GM06990 (cell line): ENCODE measurements at regions not wholly inside any gene's neighbourhood (a gene's known extent, or its start where the extent isn't known, plus 50 kb on each side); places are given as distances from the start of the nearest gene placed in this dataset.

Experiments used
- DNase-seq: peaks from one replicate; pipeline ENCODE4 v3.0.0-alpha.2; 2011; ENCODE audit not compliant: insufficient read length; ENCODE audit errors: extremely low read depth
- H3K27me3 ChIP-seq: replicated peaks from 2 replicates; pipeline ENCODE4 v1.6.0; 2011; ENCODE audit warnings: low read length; ENCODE audit not compliant: control insufficient read depth, insufficient read depth
- H3K36me3 ChIP-seq: 2 replicates; pipeline ENCODE4 v1.5.1; 2011; ENCODE audit warnings: low read length; ENCODE audit not compliant: control insufficient read depth, insufficient read depth
- H3K4me3 ChIP-seq: replicated peaks from 2 replicates; pipeline ENCODE4 v1.5.1; 2011; ENCODE audit warnings: low read depth, mild to moderate bottlenecking, control low read depth, low read length
- CTCF ChIP-seq: IDR thresholded peaks from 2 replicates; pipeline ENCODE4 v1.5.1; 2011; ENCODE audit warnings: low read length, control low read depth, mild to moderate bottlenecking, inconsistent platforms; ENCODE audit not compliant: insufficient read depth, poor library complexity, severe bottlenecking

GRCh38 chr4:82219346-82219745 is 154.4 kb downstream of the HNRNPD start:
- no peaks in the 10 kb centered on the region for H3K27me3 ChIP-seq
- no peaks in the 10 kb centered on the region for H3K36me3 ChIP-seq
- no peak overlapping the region for H3K4me3 ChIP-seq
- no peak for DNase-seq
- no peak for TF ChIP-seq CTCF

DNA sequence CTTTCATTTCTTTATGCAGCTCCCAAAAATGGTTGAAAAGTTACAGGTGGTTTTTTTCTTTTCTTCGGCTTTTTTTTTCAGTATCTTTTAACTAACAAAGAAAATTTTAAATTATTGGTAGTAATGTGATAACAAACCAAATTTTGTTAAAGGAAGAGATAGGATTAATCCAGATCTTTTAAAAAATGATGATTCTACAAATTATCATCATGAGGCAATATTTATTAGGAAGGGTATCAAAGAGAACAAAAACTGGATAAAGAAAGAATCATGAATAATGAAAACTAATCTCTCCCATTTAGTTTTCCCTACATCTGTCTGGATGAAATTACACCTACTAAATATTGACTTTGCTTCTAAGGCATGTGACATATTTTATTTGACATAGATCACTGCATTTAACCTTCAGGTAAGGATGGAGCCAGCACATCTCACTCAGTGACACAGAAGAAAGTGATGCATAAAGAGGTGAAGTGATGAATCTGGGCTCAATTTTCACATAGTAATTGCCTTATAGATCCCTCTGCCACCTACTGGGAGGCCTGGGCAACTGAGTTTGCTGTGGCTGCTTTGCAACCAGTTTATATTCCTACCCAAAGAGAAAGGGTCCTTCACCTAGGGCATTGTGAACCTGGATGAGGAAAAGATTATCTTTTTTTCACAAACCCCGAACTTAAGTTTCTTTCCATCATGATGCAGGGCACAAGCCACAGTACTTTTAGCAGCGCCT is 155.6 kb downstream of the HNRNPD start:
- Histone ChIP-seq H3K36me3 (no peaks in the 10 kb centered on the region), H3K27me3 (no peaks in the 10 kb centered on the region), H3K4me3 (no peak overlapping the region)
- DNase-seq: no peak
- TF ChIP-seq CTCF: peak; percentile 36

DNA sequence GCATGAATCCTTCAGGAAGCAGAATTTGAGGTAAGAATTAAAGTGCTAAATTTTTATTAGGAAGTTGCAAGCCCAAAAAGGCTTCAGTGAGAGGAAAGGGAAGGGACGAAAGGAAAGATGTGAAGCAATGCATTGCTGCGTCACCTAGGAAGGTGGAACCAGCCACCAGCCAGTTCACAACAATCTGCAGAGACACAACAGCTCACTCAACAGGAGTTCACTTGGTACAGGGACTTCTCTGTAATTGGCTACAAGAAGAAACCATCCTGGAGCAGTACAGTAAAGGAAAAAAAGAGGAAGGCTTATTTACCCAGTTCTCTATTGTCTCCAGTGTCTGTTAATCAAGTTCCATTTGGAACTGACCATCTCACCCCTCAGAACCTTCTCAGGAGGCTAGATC is 157.6 kb downstream of the HNRNPD start:
- TF ChIP-seq CTCF: no peak
- no peak overlapping the region for H3K4me3 ChIP-seq
- no peaks in the 10 kb centered on the region for H3K27me3 ChIP-seq
- no peaks in the 10 kb centered on the region for H3K36me3 ChIP-seq
- no peak for DNase-seq

- no peak overlapping the region for H3K4me3 ChIP-seq
- TF ChIP-seq CTCF: no peak
- DNase-seq: no peak
These were observed 158.0 kb downstream of the HNRNPD start for GRCh38 chr4:82215800-82216199.

DNA sequence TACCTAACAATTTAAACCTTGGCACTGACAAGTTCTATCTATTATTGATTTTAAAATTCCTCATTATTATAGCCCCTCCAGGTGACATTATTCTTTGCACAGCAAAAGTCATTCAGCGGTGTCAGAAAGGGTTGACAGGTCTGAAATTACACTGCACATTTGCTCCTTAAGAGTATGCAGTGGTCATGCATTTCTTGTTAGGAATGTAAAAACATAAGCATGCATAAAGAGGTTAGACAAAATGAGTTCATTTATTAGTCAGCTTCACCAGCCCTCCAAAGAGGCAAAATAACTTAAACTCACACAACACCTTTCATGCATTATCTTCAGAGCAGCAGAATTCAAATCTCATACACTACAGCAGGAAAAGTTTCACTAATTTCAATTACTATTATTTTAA is 158.8 kb downstream of the HNRNPD start:
- H3K36me3 ChIP-seq: no peaks in the 10 kb centered on the region
- H3K27me3 ChIP-seq: no peaks in the 10 kb centered on the region; the same call in 1 of the 2 replicates
- H3K4me3 ChIP-seq: no peak overlapping the region
- DNase-seq: no peak
- TF ChIP-seq CTCF: no peak

More at GRCh38 chr4:82215800-82216199, 158.0 kb downstream of the HNRNPD start:
- no peaks in the 10 kb centered on the region for H3K36me3 ChIP-seq
- no peaks in the 10 kb centered on the region; the same call in 1 of the 2 replicates for H3K27me3 ChIP-seq
